HG03064 (cell line): ENCODE measurements at regions not wholly inside any gene's neighbourhood (a gene's known extent, or its start where the extent isn't known, plus 50 kb on each side); places are given as distances from the start of the nearest gene placed in this dataset.
"Not testable (repeated sequence)": the region's sequence is repeated elsewhere in the genome, so short reads cannot be mapped to it uniquely, and the experiment has no call there.

Experiments used
- ATAC-seq: cut with Tn5 transposase; IDR thresholded peaks from one replicate; pipeline ENCODE4 v1.9.1; 2021; ENCODE audit warnings: low read depth; ENCODE audit not compliant: unreplicated experiment

GRCh38 chr3:152574461-152575079, 260.4 kb upstream of the P2RY1 start:
- ATAC-seq: peak; percentile 82

GRCh38 chr3:152578769-152579168, 256.2 kb upstream of the P2RY1 start:
- no peak for ATAC-seq

- ATAC-seq: no peak
Observed at GRCh38 chr3:152581951-152582350, 253.0 kb upstream of the P2RY1 start.

GRCh38 chr3:152583963-152584362, 251.0 kb upstream of the P2RY1 start:
- no peak for ATAC-seq

GRCh38 chr3:152586974-152587373, 248.0 kb upstream of the P2RY1 start:
- ATAC-seq: no peak

GRCh38 chr3:152587861-152588260, 247.1 kb upstream of the P2RY1 start:
- no peak for ATAC-seq

GRCh38 chr3:152589644-152590043, 245.3 kb upstream of the P2RY1 start:
- ATAC-seq: no peak

- ATAC-seq: no peak
Observed at GRCh38 chr3:152591515-152591914, 243.4 kb upstream of the P2RY1 start.

- ATAC-seq: no peak
Observed at GRCh38 chr3:152593242-152593641, 241.7 kb upstream of the P2RY1 start.

- peak; percentile 99 for ATAC-seq
Observed at GRCh38 chr3:152595975-152596821, 238.7 kb upstream of the P2RY1 start.

GRCh38 chr3:152596832-152597231, 238.1 kb upstream of the P2RY1 start:
- not testable (repeated sequence) for ATAC-seq

GRCh38 chr3:152606146-152606545, 228.8 kb upstream of the P2RY1 start:
- ATAC-seq: no peak

- no peak for ATAC-seq
Observed at GRCh38 chr3:152607179-152607578, 227.8 kb upstream of the P2RY1 start.

GRCh38 chr3:152608696-152609594, 226.0 kb upstream of the P2RY1 start:
- no peak for ATAC-seq

GRCh38 chr3:152609891-152610290, 225.0 kb upstream of the P2RY1 start:
- ATAC-seq: no peak

GRCh38 chr3:152610622-152611021, 224.3 kb upstream of the P2RY1 start:
- no peak for ATAC-seq

GRCh38 chr3:152611905-152612304, 223.0 kb upstream of the P2RY1 start:
- ATAC-seq: no peak

GRCh38 chr3:152613851-152614250, 221.1 kb upstream of the P2RY1 start:
- no peak for ATAC-seq

GRCh38 chr3:152615681-152616080, 219.2 kb upstream of the P2RY1 start:
- ATAC-seq: no peak

- ATAC-seq: no peak
Observed at GRCh38 chr3:152617609-152618008, 217.3 kb upstream of the P2RY1 start.

GRCh38 chr3:152618529-152618928, 216.4 kb upstream of the P2RY1 start:
- ATAC-seq: no peak
